IMR-90 (cell line): ENCODE measurements at regions not wholly inside any gene's neighbourhood (a gene's known extent, or its start where the extent isn't known, plus 50 kb on each side); places are given as distances from the start of the nearest gene placed in this dataset.

Source experiments
- ATAC-seq: fragments of 200-7000 bp; cut with Tn5 transposase; 2 replicates; pipeline ENCODE4 v1.9.1; 2020; ENCODE audit warnings: low read depth, mild to moderate bottlenecking, moderate library complexity
- BruUV-seq: library from RNA; stranded (reverse); fragments of 400-500 nt; replicated peaks from 2 replicates; lab custom pipeline; 2021; lab: Mats Ljungman, UMichigan
- CTCF ChIA-PET: fragments of 300-600 bp; formaldehyde crosslinking; extraction: SDS; loops from one replicate; lab custom pipeline; 2021; ENCODE audit warnings: antibody characterized with exemption; lab: Yijun Ruan, JAX
- POLR2A ChIA-PET: fragments of 300-600 bp; sonication (Branson Sonifier 250); formaldehyde crosslinking; loops from one replicate; lab custom pipeline; 2022; ENCODE audit warnings: antibody characterized with exemption; ENCODE audit not compliant: unreplicated experiment; lab: Charles Lee
- DNase-seq: peaks from one replicate; pipeline ENCODE4 v3.0.0; 2013
- H2AFZ ChIP-seq: replicated peaks from 2 replicates; pipeline ENCODE3; 2013; ENCODE audit warnings: low read length, mild to moderate bottlenecking; ENCODE audit not compliant: poor library complexity
- H2AK5ac ChIP-seq: 2 replicates; pipeline ENCODE4 v1.6.1; 2013; ENCODE audit warnings: low read depth, low read length, inconsistent platforms
- H2AK9ac ChIP-seq: replicated peaks from 2 replicates; pipeline ENCODE3; 2013; ENCODE audit warnings: mild to moderate bottlenecking, low read depth, low read length, moderate library complexity; ENCODE audit not compliant: poor library complexity
- H2BK120ac ChIP-seq: 2 replicates; pipeline ENCODE4 v1.6.1; 2013; ENCODE audit warnings: low read depth, low read length, inconsistent platforms
- H2BK15ac ChIP-seq: 3 replicates; pipeline ENCODE4 v1.6.1; 2013; ENCODE audit warnings: low read depth, low read length, inconsistent platforms
- H2BK20ac ChIP-seq: 2 replicates; pipeline ENCODE4 v1.6.1; 2013; ENCODE audit warnings: low read depth, mild to moderate bottlenecking, inconsistent platforms, low read length, moderate library complexity
- H2BK5ac ChIP-seq: 2 replicates; pipeline ENCODE4 v1.6.1; 2013; ENCODE audit warnings: mild to moderate bottlenecking, low read depth, low read length, inconsistent platforms; ENCODE audit not compliant: poor library complexity, severe bottlenecking
- H3K14ac ChIP-seq: replicated peaks from 2 replicates; pipeline ENCODE4 v1.6.1; 2013; ENCODE audit warnings: low read depth, low read length, inconsistent platforms
- H3K18ac ChIP-seq: 2 replicates; pipeline ENCODE4 v1.6.1; 2013; ENCODE audit warnings: low read depth, low read length, control low read depth
- H3K23ac ChIP-seq: 2 replicates; pipeline ENCODE4 v1.6.1; 2013; ENCODE audit warnings: low read depth, low read length, inconsistent platforms
- H3K27ac ChIP-seq: 2 replicates; pipeline ENCODE4 v1.5.1; 2013; ENCODE audit warnings: mild to moderate bottlenecking, control low read depth, low read length; ENCODE audit not compliant: insufficient read depth
- H3K27me3 ChIP-seq: 2 replicates; pipeline ENCODE4 v1.6.1; 2013; ENCODE audit warnings: low read length; ENCODE audit not compliant: control insufficient read depth, insufficient read depth
- H3K36me3 ChIP-seq: 2 replicates; pipeline ENCODE4 v1.6.1; 2013; ENCODE audit warnings: low read length, mixed read lengths; ENCODE audit not compliant: control insufficient read depth, insufficient read depth
- H3K4ac ChIP-seq: 2 replicates; pipeline ENCODE4 v1.6.1; 2013; ENCODE audit warnings: low read depth, low read length, inconsistent platforms
- H3K4me1 ChIP-seq: 2 replicates; pipeline ENCODE4 v1.6.1; 2013; ENCODE audit warnings: low read length, mixed read lengths; ENCODE audit not compliant: control insufficient read depth, insufficient read depth
- H3K4me2 ChIP-seq: 2 replicates; pipeline ENCODE4 v1.6.1; 2013; ENCODE audit warnings: low read depth, mild to moderate bottlenecking, control low read depth, low read length, moderate library complexity
- H3K4me3 ChIP-seq: 2 replicates; pipeline ENCODE4 v1.5.1; 2013; ENCODE audit warnings: low read depth, mild to moderate bottlenecking, control low read depth, low read length, moderate library complexity; ENCODE audit not compliant: insufficient read depth
- H3K56ac ChIP-seq: 2 replicates; pipeline ENCODE4 v1.6.1; 2013; ENCODE audit warnings: low read length, inconsistent platforms; ENCODE audit not compliant: insufficient read depth; ENCODE audit errors: extremely low read depth
- H3K79me1 ChIP-seq, 2 experiments: 2 replicates each; pipeline ENCODE4 v1.6.1; 2013; ENCODE audit warnings: low read length in 2 of 2, inconsistent platforms in 1 of 2, low read depth in 1 of 2
- H3K9ac ChIP-seq: 2 replicates; pipeline ENCODE4 v1.6.1; 2013; ENCODE audit warnings: low read depth, low read length, control low read depth
- H3K9me1 ChIP-seq: 2 replicates; pipeline ENCODE4 v1.6.1; 2013; ENCODE audit warnings: low read length, inconsistent platforms; ENCODE audit not compliant: insufficient read depth
- H3K9me3 ChIP-seq: 2 replicates; pipeline ENCODE4 v1.6.1; 2013; ENCODE audit warnings: low read length; ENCODE audit not compliant: control insufficient read depth, insufficient read depth
- H4K20me1 ChIP-seq: 2 replicates; pipeline ENCODE4 v1.6.1; 2013; ENCODE audit warnings: low read length, inconsistent platforms; ENCODE audit not compliant: insufficient read depth
- H4K5ac ChIP-seq: 2 replicates; pipeline ENCODE4 v1.6.1; 2013; ENCODE audit warnings: mild to moderate bottlenecking, low read depth, low read length, control low read depth
- H4K8ac ChIP-seq, 2 experiments: 2 replicates each; pipeline ENCODE4 v1.6.1; 2013; ENCODE audit warnings: low read depth in 2 of 2, low read length in 2 of 2, control low read depth in 1 of 2, inconsistent platforms in 1 of 2
- H4K91ac ChIP-seq: 2 replicates; pipeline ENCODE4 v1.6.1; 2013; ENCODE audit warnings: low read depth, low read length, inconsistent platforms; ENCODE audit not compliant: insufficient read depth
- ELK1 ChIP-seq: fragments of 150-350 bp; IDR thresholded peaks from 2 replicates; pipeline ENCODE4 v1.6.1; 2016; ENCODE audit warnings: low read depth, mild to moderate bottlenecking, low read length, moderate library complexity, borderline replicate concordance
- FOS ChIP-seq: fragments of 150-350 bp; IDR thresholded peaks from 2 replicates; pipeline ENCODE4 v1.6.1; 2016; ENCODE audit warnings: low read depth, low read length
- MAZ ChIP-seq: IDR thresholded peaks from 2 replicates; pipeline ENCODE4 v1.6.1; 2012; ENCODE audit warnings: low read depth, mild to moderate bottlenecking, low read length, improper control_type of control experiment, moderate library complexity, borderline replicate concordance
- MXI1 ChIP-seq: IDR thresholded peaks from 2 replicates; pipeline ENCODE4 v1.6.1; 2012; ENCODE audit warnings: low read depth, mild to moderate bottlenecking, low read length, moderate library complexity, borderline replicate concordance
- USF2 ChIP-seq: fragments of 150-350 bp; IDR thresholded peaks from 2 replicates; pipeline ENCODE4 v1.6.1; 2017; ENCODE audit warnings: mild to moderate bottlenecking, antibody characterized with exemption, low read length, low read depth
- WGBS, 2 experiments: methylation state at CpG; one replicate each; pipeline versions ENCODE4 v1.1.5 to v1.1.7; 2013; ENCODE audit warnings: missing lambda C conversion rate in 2 of 2; ENCODE audit not compliant: insufficient read length in 1 of 2; ENCODE audit errors: extremely low coverage in 2 of 2; 5-methylcytosine and 5-hydroxymethylcytosine counted together
- dilution Hi-C: fragments of 300-500 bp; cut with HindIII; formaldehyde crosslinking; loops from one replicate; pipeline ENCODE4 v1.14.3; 2018; ENCODE audit warnings: low sequenced_read_pairs; ENCODE audit not compliant: unreplicated experiment
- in situ Hi-C: fragments of 300-500 bp; cut with MboI; formaldehyde crosslinking; loops from 3 replicates; pipeline ENCODE4 v1.14.3; 2019; ENCODE audit warnings: low sequenced_read_pairs, inconsistent platforms, mixed read lengths
- intact Hi-C: fragments of 100-400 bp; cut with micrococcal nuclease; formaldehyde crosslinking; loops from 2 replicates; pipeline ENCODE4 v1.10.0; 2022

- Histone ChIP-seq H3K9ac (no peak overlapping the region), H3K4ac (no peak overlapping the region), H2AK5ac (no peak overlapping the region), H4K91ac (no peak overlapping the region), H4K20me1 (no peaks in the 10 kb centered on the region), H2BK120ac (no peak overlapping the region), H3K14ac (no peak overlapping the region), H3K36me3 (no peaks in the 10 kb centered on the region), H3K79me1 (no peaks in the 10 kb centered on the region), H4K8ac (no peak overlapping the region), H3K4me1 (no peaks in the 10 kb centered on the region), H3K23ac (no peak overlapping the region), H2AK9ac (no peak overlapping the region), H3K4me2 (no peak overlapping the region), H3K9me3 (no peaks in the 10 kb centered on the region), H2BK20ac (no peak overlapping the region), H3K18ac (no peak overlapping the region), H3K27me3 (no peaks in the 10 kb centered on the region), H3K27ac (no peak overlapping the region), H3K56ac (no peak overlapping the region), H3K4me3 (no peak overlapping the region), H2BK15ac (no peak overlapping the region), H3K9me1 (no peaks in the 10 kb centered on the region), H2AFZ (no peak overlapping the region), H2BK5ac (no peak overlapping the region), H4K5ac (no peak overlapping the region)
- in situ Hi-C loops: no loop called here
- ChIA-PET CTCF (no interaction called here), POLR2A (no interaction called here)
- no peak for TF ChIP-seq MAZ
- TF ChIP-seq USF2: no peak
- TF ChIP-seq ELK1: no peak
- no peak for TF ChIP-seq FOS
- TF ChIP-seq MXI1: no peak
- no peak for ATAC-seq
- DNase-seq: no peak
- no TSS peak for BruUV-seq
- dilution Hi-C loops: no loop called here
- intact Hi-C loops: no loop called here
- no CpG with 5 or more reads among the region's 2 CpGs for WGBS, 2 experiments
These were observed 607.0 kb downstream of the TENT5A start for GRCh38 chr6:81145506-81145905.
